ENCODE measurements at regions not wholly inside any gene's neighbourhood (a gene's known extent, or its start where the extent isn't known, plus 50 kb on each side); places are given as distances from the start of the nearest gene placed in this dataset.

DNA sequence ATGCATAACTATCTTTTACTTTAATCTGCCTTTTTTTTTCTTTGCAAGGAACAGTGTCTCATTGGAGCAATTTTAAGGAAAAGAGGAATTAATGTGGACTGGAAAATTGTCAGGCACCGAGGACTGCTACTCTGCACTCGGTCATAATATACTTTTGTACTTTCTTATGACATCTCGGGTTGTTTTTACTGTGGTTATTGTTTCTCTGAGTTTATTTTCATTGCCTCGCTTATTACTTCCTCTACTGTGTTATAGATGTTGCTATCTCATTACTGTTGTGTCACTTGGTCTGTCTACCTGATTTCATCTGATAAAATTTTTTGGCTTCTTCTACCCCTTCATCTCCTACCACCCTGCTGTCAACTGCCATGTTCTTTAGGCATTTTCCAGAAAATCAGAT, 213.5 kb upstream of the POU1F1 start:
- H3K4me3 Mint-ChIP-seq: no peak overlapping the region
- H3K27ac Mint-ChIP-seq: no peak overlapping the region
- no peaks in the 10 kb centered on the region for H3K27me3 Mint-ChIP-seq (ENCODE audit: low read depth)
- no peaks in the 10 kb centered on the region for H3K36me3 Mint-ChIP-seq
- CTCF ChIA-PET: no interaction called here
- no peaks in the 10 kb centered on the region for H3K4me1 Mint-ChIP-seq
- no peak for DNase-seq (ENCODE audit: low spot score)
- ATAC-seq: no peak
- H3K9me3 Mint-ChIP-seq: no peaks in the 10 kb centered on the region
- POLR2A ChIA-PET: no interaction called here
- no peak for TF ChIP-seq ZNF416 (CRISPR knock-in tag; IDR thresholded peaks at IDR 0.05)
- TF ChIP-seq, protein P1, sequence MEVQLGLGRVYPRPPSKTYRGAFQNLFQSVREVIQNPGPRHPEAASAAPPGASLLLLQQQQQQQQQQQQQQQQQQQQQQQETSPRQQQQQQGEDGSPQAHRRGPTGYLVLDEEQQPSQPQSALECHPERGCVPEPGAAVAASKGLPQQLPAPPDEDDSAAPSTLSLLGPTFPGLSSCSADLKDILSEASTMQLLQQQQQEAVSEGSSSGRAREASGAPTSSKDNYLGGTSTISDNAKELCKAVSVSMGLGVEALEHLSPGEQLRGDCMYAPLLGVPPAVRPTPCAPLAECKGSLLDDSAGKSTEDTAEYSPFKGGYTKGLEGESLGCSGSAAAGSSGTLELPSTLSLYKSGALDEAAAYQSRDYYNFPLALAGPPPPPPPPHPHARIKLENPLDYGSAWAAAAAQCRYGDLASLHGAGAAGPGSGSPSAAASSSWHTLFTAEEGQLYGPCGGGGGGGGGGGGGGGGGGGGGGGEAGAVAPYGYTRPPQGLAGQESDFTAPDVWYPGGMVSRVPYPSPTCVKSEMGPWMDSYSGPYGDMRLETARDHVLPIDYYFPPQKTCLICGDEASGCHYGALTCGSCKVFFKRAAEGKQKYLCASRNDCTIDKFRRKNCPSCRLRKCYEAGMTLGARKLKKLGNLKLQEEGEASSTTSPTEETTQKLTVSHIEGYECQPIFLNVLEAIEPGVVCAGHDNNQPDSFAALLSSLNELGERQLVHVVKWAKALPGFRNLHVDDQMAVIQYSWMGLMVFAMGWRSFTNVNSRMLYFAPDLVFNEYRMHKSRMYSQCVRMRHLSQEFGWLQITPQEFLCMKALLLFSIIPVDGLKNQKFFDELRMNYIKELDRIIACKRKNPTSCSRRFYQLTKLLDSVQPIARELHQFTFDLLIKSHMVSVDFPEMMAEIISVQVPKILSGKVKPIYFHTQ (CRISPR knock-in tag; IDR thresholded peaks at IDR 0.05): no peak
- TF ChIP-seq, protein P2, sequence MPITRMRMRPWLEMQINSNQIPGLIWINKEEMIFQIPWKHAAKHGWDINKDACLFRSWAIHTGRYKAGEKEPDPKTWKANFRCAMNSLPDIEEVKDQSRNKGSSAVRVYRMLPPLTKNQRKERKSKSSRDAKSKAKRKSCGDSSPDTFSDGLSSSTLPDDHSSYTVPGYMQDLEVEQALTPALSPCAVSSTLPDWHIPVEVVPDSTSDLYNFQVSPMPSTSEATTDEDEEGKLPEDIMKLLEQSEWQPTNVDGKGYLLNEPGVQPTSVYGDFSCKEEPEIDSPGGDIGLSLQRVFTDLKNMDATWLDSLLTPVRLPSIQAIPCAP (CRISPR knock-in tag; IDR thresholded peaks at IDR 0.05): no peak
- TF ChIP-seq, protein P3, sequence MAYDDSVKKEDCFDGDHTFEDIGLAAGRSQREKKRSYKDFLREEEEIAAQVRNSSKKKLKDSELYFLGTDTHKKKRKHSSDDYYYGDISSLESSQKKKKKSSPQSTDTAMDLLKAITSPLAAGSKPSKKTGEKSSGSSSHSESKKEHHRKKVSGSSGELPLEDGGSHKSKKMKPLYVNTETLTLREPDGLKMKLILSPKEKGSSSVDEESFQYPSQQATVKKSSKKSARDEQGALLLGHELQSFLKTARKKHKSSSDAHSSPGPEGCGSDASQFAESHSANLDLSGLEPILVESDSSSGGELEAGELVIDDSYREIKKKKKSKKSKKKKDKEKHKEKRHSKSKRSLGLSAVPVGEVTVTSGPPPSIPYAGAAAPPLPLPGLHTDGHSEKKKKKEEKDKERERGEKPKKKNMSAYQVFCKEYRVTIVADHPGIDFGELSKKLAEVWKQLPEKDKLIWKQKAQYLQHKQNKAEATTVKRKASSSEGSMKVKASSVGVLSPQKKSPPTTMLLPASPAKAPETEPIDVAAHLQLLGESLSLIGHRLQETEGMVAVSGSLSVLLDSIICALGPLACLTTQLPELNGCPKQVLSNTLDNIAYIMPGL (CRISPR knock-in tag; IDR thresholded peaks at IDR 0.05): no peak
- no peak for TF ChIP-seq ZNF138 (CRISPR knock-in tag; conservative IDR thresholded peaks at IDR 0.05)
- no peak for TF ChIP-seq FOXK1 (CRISPR knock-in tag; IDR thresholded peaks at IDR 0.05)
- TF ChIP-seq ESRRA (CRISPR knock-in tag; IDR thresholded peaks at IDR 0.05; ENCODE audit: borderline replicate concordance): no peak
- no peak for TF ChIP-seq PRRX2 (CRISPR knock-in tag; IDR thresholded peaks at IDR 0.05)
- TF ChIP-seq IRF2 (CRISPR knock-in tag; IDR thresholded peaks at IDR 0.05; ENCODE audit: borderline replicate concordance, low read depth): no peak
- TF ChIP-seq, protein P4, sequence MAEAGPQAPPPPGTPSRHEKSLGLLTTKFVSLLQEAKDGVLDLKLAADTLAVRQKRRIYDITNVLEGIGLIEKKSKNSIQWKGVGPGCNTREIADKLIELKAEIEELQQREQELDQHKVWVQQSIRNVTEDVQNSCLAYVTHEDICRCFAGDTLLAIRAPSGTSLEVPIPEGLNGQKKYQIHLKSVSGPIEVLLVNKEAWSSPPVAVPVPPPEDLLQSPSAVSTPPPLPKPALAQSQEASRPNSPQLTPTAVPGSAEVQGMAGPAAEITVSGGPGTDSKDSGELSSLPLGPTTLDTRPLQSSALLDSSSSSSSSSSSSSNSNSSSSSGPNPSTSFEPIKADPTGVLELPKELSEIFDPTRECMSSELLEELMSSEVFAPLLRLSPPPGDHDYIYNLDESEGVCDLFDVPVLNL (CRISPR knock-in tag; IDR thresholded peaks at IDR 0.05; ENCODE audit: borderline replicate concordance, low read depth): no peak
- TF ChIP-seq SOX15 (CRISPR knock-in tag; IDR thresholded peaks at IDR 0.05): no peak
- TF ChIP-seq, protein P5, sequence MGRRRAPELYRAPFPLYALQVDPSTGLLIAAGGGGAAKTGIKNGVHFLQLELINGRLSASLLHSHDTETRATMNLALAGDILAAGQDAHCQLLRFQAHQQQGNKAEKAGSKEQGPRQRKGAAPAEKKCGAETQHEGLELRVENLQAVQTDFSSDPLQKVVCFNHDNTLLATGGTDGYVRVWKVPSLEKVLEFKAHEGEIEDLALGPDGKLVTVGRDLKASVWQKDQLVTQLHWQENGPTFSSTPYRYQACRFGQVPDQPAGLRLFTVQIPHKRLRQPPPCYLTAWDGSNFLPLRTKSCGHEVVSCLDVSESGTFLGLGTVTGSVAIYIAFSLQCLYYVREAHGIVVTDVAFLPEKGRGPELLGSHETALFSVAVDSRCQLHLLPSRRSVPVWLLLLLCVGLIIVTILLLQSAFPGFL (CRISPR knock-in tag; IDR thresholded peaks at IDR 0.05; ENCODE audit: borderline replicate concordance): no peak
- TF ChIP-seq FOXJ3 (CRISPR knock-in tag; IDR thresholded peaks at IDR 0.05; ENCODE audit: borderline replicate concordance): no peak
- TF ChIP-seq SMAD3 (CRISPR knock-in tag; IDR thresholded peaks at IDR 0.05; ENCODE audit: borderline replicate concordance): no peak
- TF ChIP-seq, protein P6, sequence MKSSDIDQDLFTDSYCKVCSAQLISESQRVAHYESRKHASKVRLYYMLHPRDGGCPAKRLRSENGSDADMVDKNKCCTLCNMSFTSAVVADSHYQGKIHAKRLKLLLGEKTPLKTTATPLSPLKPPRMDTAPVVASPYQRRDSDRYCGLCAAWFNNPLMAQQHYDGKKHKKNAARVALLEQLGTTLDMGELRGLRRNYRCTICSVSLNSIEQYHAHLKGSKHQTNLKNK (CRISPR knock-in tag; IDR thresholded peaks at IDR 0.05): no peak
- no peak for TF ChIP-seq NFE2L1 (CRISPR knock-in tag; IDR thresholded peaks at IDR 0.05)
- TF ChIP-seq, protein P7, sequence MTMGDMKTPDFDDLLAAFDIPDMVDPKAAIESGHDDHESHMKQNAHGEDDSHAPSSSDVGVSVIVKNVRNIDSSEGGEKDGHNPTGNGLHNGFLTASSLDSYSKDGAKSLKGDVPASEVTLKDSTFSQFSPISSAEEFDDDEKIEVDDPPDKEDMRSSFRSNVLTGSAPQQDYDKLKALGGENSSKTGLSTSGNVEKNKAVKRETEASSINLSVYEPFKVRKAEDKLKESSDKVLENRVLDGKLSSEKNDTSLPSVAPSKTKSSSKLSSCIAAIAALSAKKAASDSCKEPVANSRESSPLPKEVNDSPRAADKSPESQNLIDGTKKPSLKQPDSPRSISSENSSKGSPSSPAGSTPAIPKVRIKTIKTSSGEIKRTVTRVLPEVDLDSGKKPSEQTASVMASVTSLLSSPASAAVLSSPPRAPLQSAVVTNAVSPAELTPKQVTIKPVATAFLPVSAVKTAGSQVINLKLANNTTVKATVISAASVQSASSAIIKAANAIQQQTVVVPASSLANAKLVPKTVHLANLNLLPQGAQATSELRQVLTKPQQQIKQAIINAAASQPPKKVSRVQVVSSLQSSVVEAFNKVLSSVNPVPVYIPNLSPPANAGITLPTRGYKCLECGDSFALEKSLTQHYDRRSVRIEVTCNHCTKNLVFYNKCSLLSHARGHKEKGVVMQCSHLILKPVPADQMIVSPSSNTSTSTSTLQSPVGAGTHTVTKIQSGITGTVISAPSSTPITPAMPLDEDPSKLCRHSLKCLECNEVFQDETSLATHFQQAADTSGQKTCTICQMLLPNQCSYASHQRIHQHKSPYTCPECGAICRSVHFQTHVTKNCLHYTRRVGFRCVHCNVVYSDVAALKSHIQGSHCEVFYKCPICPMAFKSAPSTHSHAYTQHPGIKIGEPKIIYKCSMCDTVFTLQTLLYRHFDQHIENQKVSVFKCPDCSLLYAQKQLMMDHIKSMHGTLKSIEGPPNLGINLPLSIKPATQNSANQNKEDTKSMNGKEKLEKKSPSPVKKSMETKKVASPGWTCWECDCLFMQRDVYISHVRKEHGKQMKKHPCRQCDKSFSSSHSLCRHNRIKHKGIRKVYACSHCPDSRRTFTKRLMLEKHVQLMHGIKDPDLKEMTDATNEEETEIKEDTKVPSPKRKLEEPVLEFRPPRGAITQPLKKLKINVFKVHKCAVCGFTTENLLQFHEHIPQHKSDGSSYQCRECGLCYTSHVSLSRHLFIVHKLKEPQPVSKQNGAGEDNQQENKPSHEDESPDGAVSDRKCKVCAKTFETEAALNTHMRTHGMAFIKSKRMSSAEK (CRISPR knock-in tag; IDR thresholded peaks at IDR 0.05; ENCODE audit: borderline replicate concordance): no peak
- TF ChIP-seq, protein P8, sequence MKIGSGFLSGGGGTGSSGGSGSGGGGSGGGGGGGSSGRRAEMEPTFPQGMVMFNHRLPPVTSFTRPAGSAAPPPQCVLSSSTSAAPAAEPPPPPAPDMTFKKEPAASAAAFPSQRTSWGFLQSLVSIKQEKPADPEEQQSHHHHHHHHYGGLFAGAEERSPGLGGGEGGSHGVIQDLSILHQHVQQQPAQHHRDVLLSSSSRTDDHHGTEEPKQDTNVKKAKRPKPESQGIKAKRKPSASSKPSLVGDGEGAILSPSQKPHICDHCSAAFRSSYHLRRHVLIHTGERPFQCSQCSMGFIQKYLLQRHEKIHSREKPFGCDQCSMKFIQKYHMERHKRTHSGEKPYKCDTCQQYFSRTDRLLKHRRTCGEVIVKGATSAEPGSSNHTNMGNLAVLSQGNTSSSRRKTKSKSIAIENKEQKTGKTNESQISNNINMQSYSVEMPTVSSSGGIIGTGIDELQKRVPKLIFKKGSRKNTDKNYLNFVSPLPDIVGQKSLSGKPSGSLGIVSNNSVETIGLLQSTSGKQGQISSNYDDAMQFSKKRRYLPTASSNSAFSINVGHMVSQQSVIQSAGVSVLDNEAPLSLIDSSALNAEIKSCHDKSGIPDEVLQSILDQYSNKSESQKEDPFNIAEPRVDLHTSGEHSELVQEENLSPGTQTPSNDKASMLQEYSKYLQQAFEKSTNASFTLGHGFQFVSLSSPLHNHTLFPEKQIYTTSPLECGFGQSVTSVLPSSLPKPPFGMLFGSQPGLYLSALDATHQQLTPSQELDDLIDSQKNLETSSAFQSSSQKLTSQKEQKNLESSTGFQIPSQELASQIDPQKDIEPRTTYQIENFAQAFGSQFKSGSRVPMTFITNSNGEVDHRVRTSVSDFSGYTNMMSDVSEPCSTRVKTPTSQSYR (CRISPR knock-in tag; IDR thresholded peaks at IDR 0.05): no peak
- TF ChIP-seq, protein P9, sequence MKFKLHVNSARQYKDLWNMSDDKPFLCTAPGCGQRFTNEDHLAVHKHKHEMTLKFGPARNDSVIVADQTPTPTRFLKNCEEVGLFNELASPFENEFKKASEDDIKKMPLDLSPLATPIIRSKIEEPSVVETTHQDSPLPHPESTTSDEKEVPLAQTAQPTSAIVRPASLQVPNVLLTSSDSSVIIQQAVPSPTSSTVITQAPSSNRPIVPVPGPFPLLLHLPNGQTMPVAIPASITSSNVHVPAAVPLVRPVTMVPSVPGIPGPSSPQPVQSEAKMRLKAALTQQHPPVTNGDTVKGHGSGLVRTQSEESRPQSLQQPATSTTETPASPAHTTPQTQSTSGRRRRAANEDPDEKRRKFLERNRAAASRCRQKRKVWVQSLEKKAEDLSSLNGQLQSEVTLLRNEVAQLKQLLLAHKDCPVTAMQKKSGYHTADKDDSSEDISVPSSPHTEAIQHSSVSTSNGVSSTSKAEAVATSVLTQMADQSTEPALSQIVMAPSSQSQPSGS (CRISPR knock-in tag; IDR thresholded peaks at IDR 0.05; ENCODE audit: borderline replicate concordance, low read depth): no peak
